ENCODE measurements at regions not wholly inside any gene's neighbourhood (a gene's known extent, or its start where the extent isn't known, plus 50 kb on each side); places are given as distances from the start of the nearest gene placed in this dataset.

DNA sequence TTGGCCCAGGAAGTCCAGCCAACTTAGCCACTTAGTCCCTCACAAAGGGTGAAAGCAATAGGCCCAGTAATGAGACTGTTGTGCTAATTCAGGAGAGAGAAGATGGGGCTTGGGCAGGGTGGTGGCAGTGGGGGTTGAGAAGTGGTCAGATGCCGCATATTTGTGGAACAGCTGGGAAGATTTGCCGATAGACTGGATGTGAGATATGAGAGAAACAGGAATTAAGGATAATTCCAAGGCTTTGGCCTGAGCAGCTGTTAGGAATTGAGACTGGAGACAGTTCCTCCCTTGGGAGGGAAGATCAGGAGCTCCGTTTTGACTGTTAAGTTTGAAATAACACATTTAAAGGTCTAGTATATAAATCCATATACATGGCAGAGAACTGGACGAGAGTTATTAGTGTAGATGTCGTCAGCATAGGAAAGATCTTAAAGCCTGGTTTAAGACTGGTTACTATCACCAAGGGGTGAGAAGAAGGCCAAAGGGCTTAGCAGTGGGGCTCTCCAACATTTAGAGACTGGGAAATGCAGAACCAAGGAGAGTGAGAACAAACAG is 323.7 kb upstream of the FAM78B start:
- no peak for TF ChIP-seq CTCF (IDR thresholded peaks at IDR 0.05; ENCODE audit: insufficient read depth, low read length, poor library complexity, severe bottlenecking)
- TF ChIP-seq EZH2phosphoT487 (conservative IDR thresholded peaks at IDR 0.05; ENCODE audit: low read length), result no peak
